C1 segment of cervical spinal cord (tissue), 14 donors: ENCODE measurements at regions not wholly inside any gene's neighbourhood (a gene's known extent, or its start where the extent isn't known, plus 50 kb on each side); places are given as distances from the start of the nearest gene placed in this dataset.
"Not testable (repeated sequence)": the region's sequence is repeated elsewhere in the genome, so short reads cannot be mapped to it uniquely, and the experiment has no call there.

Experiments used
- DNase-seq, 14 donors: peaks; one replicate each; lab custom pipeline; 2025; lab: John Stamatoyannopoulos, UW

- DNase-seq, result peak in 1 of 14 donors; percentile 1
These were observed 177.6 kb upstream of the GLRA2 start for GRCh38 chrX:14351611-14352303.

GRCh38 chrX:14347523-14347922 is 181.8 kb upstream of the GLRA2 start:
- no peak for DNase-seq

GRCh38 chrX:14344172-14344940 is 185.0 kb upstream of the GLRA2 start:
- no peak for DNase-seq

DNA sequence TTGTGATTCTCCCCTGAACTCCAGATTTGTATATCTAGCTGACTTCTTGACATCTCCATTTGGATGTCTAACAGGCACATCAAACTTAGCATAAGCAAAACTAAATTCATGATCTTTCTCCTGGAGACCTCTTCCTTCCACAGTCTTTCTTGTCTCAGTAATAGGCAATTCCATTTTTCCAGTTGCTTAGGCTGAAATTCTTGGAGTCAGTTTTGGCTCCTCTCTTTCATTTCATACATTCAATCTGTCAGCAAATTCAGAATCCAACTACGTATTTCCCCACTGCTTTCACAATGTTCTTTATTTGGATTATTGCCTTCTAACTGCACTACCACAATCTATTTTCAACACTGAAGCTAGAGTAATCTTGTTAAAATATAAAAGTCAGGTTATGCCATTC is 219.9 kb upstream of the GLRA2 start:
- no peak for DNase-seq

- DNase-seq, result not testable (repeated sequence)
These were observed 220.4 kb upstream of the GLRA2 start for GRCh38 chrX:14308976-14309375.

- no peak for DNase-seq
These were observed 225.4 kb upstream of the GLRA2 start for GRCh38 chrX:14303891-14304290.

DNA sequence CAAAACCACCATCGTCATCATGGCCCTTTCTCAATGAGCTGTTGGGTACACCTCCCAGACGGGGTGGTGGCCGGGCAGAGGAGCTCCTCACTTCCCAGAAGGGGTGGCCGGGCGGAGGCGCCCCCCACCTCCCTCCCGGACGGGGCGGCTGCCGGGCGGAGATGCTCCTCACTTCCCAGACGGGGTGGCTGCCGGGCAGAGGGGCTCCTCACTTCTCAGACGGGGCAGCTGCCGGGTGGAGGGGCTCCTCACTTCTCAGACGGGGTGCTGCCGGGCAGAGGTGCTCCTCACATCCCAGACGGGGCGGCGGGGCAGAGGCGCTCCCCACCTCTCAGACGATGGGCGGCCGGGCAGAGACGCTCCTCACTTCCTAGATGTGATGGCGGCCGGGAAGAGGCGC is 226.8 kb upstream of the GLRA2 start:
- not testable (repeated sequence) for DNase-seq

- DNase-seq, result no peak
These were observed 229.0 kb upstream of the GLRA2 start for GRCh38 chrX:14300376-14300775.

GRCh38 chrX:14295426-14295825 is 233.9 kb upstream of the GLRA2 start:
- no peak for DNase-seq

DNA sequence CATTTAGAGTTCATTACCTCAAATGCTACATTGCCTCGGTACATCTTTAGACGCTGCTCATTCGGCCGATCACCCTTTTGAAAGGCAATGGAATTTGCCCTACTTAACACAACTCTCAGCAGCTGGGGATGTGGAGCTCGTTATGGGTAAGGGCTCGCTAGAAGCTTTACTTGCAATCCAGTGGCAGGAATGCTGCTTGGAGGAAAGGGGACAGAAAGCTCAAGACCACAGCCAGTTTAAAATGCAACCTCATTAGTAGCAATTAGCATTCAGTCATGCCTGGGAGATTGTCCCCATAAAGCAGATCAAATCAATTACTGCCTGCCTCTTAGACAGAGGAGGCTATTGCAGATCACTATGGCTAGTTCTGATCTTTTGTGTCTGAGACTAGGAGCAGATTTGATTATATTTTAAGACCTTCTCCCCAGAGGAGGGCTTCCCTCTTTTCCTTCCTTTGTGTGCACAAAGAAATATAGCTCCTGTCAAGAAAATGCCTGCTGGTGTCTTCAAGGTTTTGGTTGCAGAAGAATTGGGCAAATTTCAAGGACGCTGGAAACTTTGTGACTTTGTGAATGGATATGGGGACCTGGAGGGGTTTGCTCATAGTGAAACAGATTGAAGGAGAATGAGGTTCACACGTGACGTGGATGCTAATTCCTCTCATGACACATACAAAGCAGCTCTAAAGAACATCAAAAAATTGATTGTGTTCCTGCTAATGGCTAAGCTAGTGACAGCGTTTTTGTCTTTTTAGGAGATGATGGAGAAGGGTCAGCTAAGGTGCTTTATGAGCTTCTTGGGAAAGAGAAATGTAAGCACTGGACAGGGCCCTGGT is 237.5 kb upstream of the GLRA2 start:
- no peak for DNase-seq

GRCh38 chrX:14290335-14290734 is 239.0 kb upstream of the GLRA2 start:
- no peak for DNase-seq

- DNase-seq, result no peak
These were observed 245.0 kb upstream of the GEMIN8 start for GRCh38 chrX:14274691-14275090.

GRCh38 chrX:14267216-14267615 is 237.5 kb upstream of the GEMIN8 start:
- DNase-seq, result no peak

GRCh38 chrX:14266705-14267104 is 237.0 kb upstream of the GEMIN8 start:
- no peak for DNase-seq

DNA sequence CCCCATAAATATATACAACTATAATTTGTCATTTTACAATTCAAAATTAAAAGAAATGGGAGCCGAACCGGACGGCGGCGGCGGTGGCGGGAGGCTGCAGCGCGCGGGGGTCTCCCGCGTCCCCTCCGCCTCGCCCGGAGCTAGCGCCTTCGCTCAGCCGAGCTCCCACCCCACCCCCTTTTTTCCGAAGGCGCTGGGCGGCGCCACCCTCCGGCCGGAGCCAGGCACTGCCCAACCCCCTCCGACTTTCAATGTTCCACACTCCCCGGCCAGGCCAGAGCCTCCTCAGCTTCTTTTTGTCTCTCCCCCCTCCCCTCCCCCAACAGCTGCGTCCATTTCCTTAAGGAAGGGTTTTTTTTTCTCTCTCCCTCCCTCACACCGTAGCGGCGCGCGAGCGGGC is 214.1 kb upstream of the GEMIN8 start:
- no peak for DNase-seq

GRCh38 chrX:14235004-14235403 is 205.3 kb upstream of the GEMIN8 start:
- DNase-seq, result no peak

DNA sequence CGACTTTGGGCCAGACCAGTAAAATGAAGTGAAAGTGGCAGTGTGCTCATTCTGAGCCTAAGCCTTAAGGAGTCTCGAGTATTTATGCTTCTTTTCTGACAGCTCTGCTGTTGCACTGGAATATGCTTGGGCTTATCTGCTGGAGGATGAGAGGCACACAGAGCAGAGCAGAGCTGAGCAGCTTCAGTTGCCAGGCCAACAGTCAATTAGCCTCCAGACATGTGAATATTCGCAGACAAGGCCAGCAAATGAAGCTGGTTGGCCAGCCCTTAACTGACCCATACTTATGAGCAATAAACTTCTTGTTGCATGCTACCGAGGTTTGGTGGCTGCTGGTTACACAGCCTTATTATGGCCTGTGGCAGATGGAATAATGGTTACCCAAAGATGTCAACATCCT is 203.0 kb upstream of the GEMIN8 start:
- DNase-seq, result no peak

DNA sequence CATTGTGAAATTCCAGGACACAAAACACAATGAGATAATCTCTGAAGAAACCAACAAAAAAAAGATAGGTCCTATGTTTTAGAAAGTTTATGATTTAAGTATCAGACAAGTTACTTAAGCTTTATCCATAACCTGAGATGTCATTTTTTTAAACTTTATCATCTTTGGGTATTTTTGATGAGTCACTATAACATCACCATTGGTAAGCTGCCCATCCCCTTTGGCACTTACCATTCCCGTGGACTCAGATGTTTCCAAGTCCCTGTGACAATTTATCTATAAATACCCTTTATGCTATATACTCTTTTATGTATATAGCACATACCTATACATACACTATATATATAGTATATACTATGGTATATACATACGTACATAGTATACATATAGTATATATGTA is 198.9 kb upstream of the GEMIN8 start:
- no peak for DNase-seq

GRCh38 chrX:14220386-14220944 is 190.8 kb upstream of the GEMIN8 start:
- DNase-seq, result no peak

DNA sequence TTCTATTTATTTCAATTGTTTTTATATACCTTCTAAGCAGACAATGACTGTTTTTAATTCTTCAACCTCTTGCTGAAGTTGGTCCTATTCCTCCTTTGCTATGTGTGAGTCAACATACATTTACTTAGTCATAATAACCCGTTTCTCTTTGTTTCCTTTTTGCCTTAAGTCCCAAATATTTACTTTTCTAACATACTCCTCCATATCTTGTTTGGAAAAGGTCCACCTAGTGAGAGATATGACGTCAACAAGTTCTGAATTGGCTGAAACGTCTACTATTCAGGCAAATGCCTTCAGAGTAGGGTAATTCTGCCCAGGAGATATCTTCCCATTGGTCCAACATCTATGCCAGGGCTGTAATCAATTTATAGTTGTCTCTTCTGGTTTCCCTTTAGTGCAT is 179.3 kb upstream of the GEMIN8 start:
- no peak for DNase-seq

- no peak for DNase-seq
These were observed 165.0 kb upstream of the GEMIN8 start for GRCh38 chrX:14194711-14195110.

GRCh38 chrX:14193547-14193946 is 163.9 kb upstream of the GEMIN8 start:
- no peak for DNase-seq
